ENCODE measurements at regions not wholly inside any gene's neighbourhood (a gene's known extent, or its start where the extent isn't known, plus 50 kb on each side); places are given as distances from the start of the nearest gene placed in this dataset.

- H3K4me1 ChIP-seq (ENCODE audit: insufficient read depth, low read length): no peaks in the 10 kb centered on the region
- no peaks in the 10 kb centered on the region for H3K9me3 ChIP-seq (ENCODE audit: control insufficient read depth, insufficient read depth, low read length)
- no peak overlapping the region for H3K9ac ChIP-seq (ENCODE audit: low read depth, low read length)
- no peaks in the 10 kb centered on the region for H3K36me3 ChIP-seq (ENCODE audit: insufficient read depth, low read length)
Measured at GRCh38 chr10:62749093-62749683, 55.3 kb upstream of the ADO start.

Data from ES-I3 (cell line).